Endothelial cell of umbilical vein (primary cell): ENCODE measurements at regions not wholly inside any gene's neighbourhood (a gene's known extent, or its start where the extent isn't known, plus 50 kb on each side); places are given as distances from the start of the nearest gene placed in this dataset.

Experiments used
- BruUV-seq: library from RNA; stranded (reverse); fragments of 400-500 nt; replicated peaks from 2 replicates; lab custom pipeline; 2021; lab: Mats Ljungman, UMichigan
- CTCF ChIA-PET: fragments of 300-600, 350-600 bp; sonication (Branson Sonifier 250); formaldehyde crosslinking; loops from one replicate; lab custom pipeline; 2021; ENCODE audit warnings: antibody characterized with exemption, inconsistent platforms; lab: Charles Lee
- POLR2A ChIA-PET: fragments of 300-600, 350-600 bp; sonication (Branson Sonifier 250); formaldehyde crosslinking; loops from one replicate; lab custom pipeline; 2021; ENCODE audit warnings: antibody characterized with exemption, inconsistent platforms; lab: Charles Lee
- DNase-seq: peaks from one replicate; pipeline ENCODE4 v3.0.0-alpha.2; 2011; ENCODE audit warnings: low read depth, low spot score
- FAIRE-seq: peaks from 2 replicates; lab custom pipeline; 2011; peaks lifted over from hg19 to GRCh38; lab: Jason Lieb, UNC
- H2AFZ ChIP-seq: 2 replicates; pipeline ENCODE4 v1.6.0; 2012; ENCODE audit warnings: low read depth, low read length, control low read depth, inconsistent platforms
- H3K27ac ChIP-seq: 2 replicates; pipeline ENCODE4 v1.5.1; 2011; ENCODE audit warnings: low read depth, mild to moderate bottlenecking, control low read depth, low read length, moderate library complexity; ENCODE audit not compliant: insufficient read depth
- H3K27me3 ChIP-seq, 2 experiments: 2 replicates each; pipeline versions ENCODE4 v1.6.0 to v1.6.1; 2011; ENCODE audit warnings: low read length in 2 of 2, mixed read lengths in 1 of 2; ENCODE audit not compliant: control insufficient read depth in 2 of 2, insufficient read depth in 2 of 2
- H3K36me3 ChIP-seq, 2 experiments: 2 replicates in 1 of 2; 3 replicates in 1 of 2; pipeline ENCODE4 v1.5.1; 2011; ENCODE audit warnings: low read length in 2 of 2, mild to moderate bottlenecking in 1 of 2, moderate library complexity in 1 of 2; ENCODE audit not compliant: control insufficient read depth in 2 of 2, insufficient read depth in 2 of 2; ENCODE audit errors: extremely low read depth in 1 of 2
- H3K4me1 ChIP-seq: 3 replicates; pipeline ENCODE4 v1.5.1; 2011; ENCODE audit warnings: mild to moderate bottlenecking, low read length; ENCODE audit not compliant: control insufficient read depth, insufficient read depth; ENCODE audit errors: extremely low read depth
- H3K4me2 ChIP-seq: 2 replicates; pipeline ENCODE4 v1.6.1; 2011; ENCODE audit warnings: low read length, control low read depth, mixed read lengths; ENCODE audit not compliant: insufficient read depth
- H3K4me3 ChIP-seq, 3 experiments: fragments of 200-600 bp in 1 of 3; sonication (generic), shearing (Covaris generic) in 1 of 3; replicated peaks in 1 of 3; 2 replicates each; pipeline ENCODE4 v1.5.1; 2011 to 2016; ENCODE audit warnings: control low read depth in 3 of 3, low read length in 3 of 3, mild to moderate bottlenecking in 2 of 3, inconsistent platforms in 1 of 3, low read depth in 1 of 3, moderate library complexity in 1 of 3; ENCODE audit not compliant: insufficient read depth in 1 of 3
- H3K79me2 ChIP-seq: 2 replicates; pipeline ENCODE4 v1.6.0; 2012; ENCODE audit warnings: low read length, inconsistent platforms; ENCODE audit not compliant: control insufficient read depth, insufficient read depth
- H3K9ac ChIP-seq: replicated peaks from 2 replicates; pipeline ENCODE3; 2011; ENCODE audit warnings: low read length, control low read depth; ENCODE audit not compliant: insufficient read depth; ENCODE audit errors: extremely low read depth
- H3K9me1 ChIP-seq: replicated peaks from 3 replicates; pipeline ENCODE4 v1.6.0; 2011; ENCODE audit warnings: mild to moderate bottlenecking, low read length; ENCODE audit not compliant: control insufficient read depth, insufficient read depth; ENCODE audit errors: extremely low read depth
- H3K9me3 ChIP-seq: replicated peaks from 2 replicates; pipeline ENCODE4 v1.5.1; 2012; ENCODE audit warnings: low read length, inconsistent platforms; ENCODE audit not compliant: control insufficient read depth, insufficient read depth
- H4K20me1 ChIP-seq: replicated peaks from 2 replicates; pipeline ENCODE3; 2011; ENCODE audit warnings: mild to moderate bottlenecking, low read length; ENCODE audit not compliant: control insufficient read depth, insufficient read depth; ENCODE audit errors: extremely low read depth
- CTCF ChIP-seq, 2 donors: IDR thresholded peaks; 1 replicate in 1 of 2; 2 replicates in 1 of 2; pipeline ENCODE4 v1.5.1; 2011; ENCODE audit warnings: low read length in 2 of 2, mild to moderate bottlenecking in 2 of 2, moderate library complexity in 2 of 2, control low read depth in 1 of 2, inconsistent platforms in 1 of 2, low read depth in 1 of 2; ENCODE audit not compliant: insufficient read depth in 1 of 2; ENCODE audit errors: extremely low read depth in 1 of 2
- EZH2 ChIP-seq: IDR thresholded peaks from 2 replicates; pipeline ENCODE4 v1.6.1; 2012; ENCODE audit warnings: borderline replicate concordance, low read depth, mild to moderate bottlenecking, moderate library complexity, low read length, inconsistent platforms; ENCODE audit not compliant: severe bottlenecking
- FOS ChIP-seq: IDR thresholded peaks from 2 replicates; pipeline ENCODE4 v1.6.1; 2011; ENCODE audit warnings: mild to moderate bottlenecking, low read length, moderate library complexity, borderline replicate concordance; ENCODE audit not compliant: insufficient read depth
- GATA2 ChIP-seq: IDR thresholded peaks from 2 replicates; pipeline ENCODE4 v1.7.0; 2011; ENCODE audit warnings: low read depth, mild to moderate bottlenecking, moderate library complexity, mixed read lengths, low read length; ENCODE audit not compliant: insufficient read length, insufficient read depth
- JUN ChIP-seq: IDR thresholded peaks from 2 replicates; pipeline ENCODE4 v1.6.1; 2011; ENCODE audit warnings: borderline replicate concordance, low read depth; ENCODE audit not compliant: insufficient read length, insufficient read depth
- MAX ChIP-seq: IDR thresholded peaks from 2 replicates; pipeline ENCODE4 v1.6.1; 2011; ENCODE audit not compliant: insufficient read depth, insufficient read length
- MYC ChIP-seq: IDR thresholded peaks from one replicate; pipeline ENCODE4 v1.6.1; 2011; ENCODE audit warnings: mild to moderate bottlenecking, low read depth, low read length
- POLR2A ChIP-seq: IDR thresholded peaks from 2 replicates; pipeline ENCODE4 v1.6.1; 2012; ENCODE audit warnings: low read depth, mild to moderate bottlenecking, control low read depth, low read length
- POLR2AphosphoS5 ChIP-seq: IDR thresholded peaks from 2 replicates; pipeline ENCODE4 v1.6.1; 2012; ENCODE audit warnings: low read depth, mild to moderate bottlenecking, control low read depth, low read length, moderate library complexity; ENCODE audit not compliant: insufficient read depth
- dilution Hi-C: fragments of 300-500 bp; cut with MboI; formaldehyde crosslinking; loops from one replicate; pipeline ENCODE4 v1.15.0; 2019; ENCODE audit warnings: low sequenced_read_pairs; ENCODE audit not compliant: extremely low pct_ligation_motif_present
- intact Hi-C: fragments of 100-400 bp; cut with micrococcal nuclease; formaldehyde crosslinking; loops from one replicate; pipeline ENCODE4 v1.10.0; 2022

- Histone ChIP-seq H3K9me1 (no peaks in the 10 kb centered on the region), H3K9ac (no peak overlapping the region), H3K79me2 (no peaks in the 10 kb centered on the region), H3K4me2 (no peak overlapping the region), H3K27me3 (no peaks in the 10 kb centered on the region), H4K20me1 (no peaks in the 10 kb centered on the region), H3K9me3 (no peaks in the 10 kb centered on the region), H3K36me3 (no peaks in the 10 kb centered on the region), H3K27ac (no peak overlapping the region), H3K4me1 (no peaks in the 10 kb centered on the region), H2AFZ (no peak overlapping the region), H3K4me3 (no peak overlapping the region)
- no peak for FAIRE-seq
- POLR2A ChIA-PET = no interaction called here
- CTCF ChIA-PET = interaction anchor here (0.8 kb wide), 1 partner anchor 10 kb away, joined by 3 read pairs; no protein-coding TSS in a partner anchor
- TF ChIP-seq EZH2 = no peak
- TF ChIP-seq POLR2AphosphoS5 = no peak
- no peak for TF ChIP-seq MYC
- TF ChIP-seq JUN = no peak
- TF ChIP-seq CTCF (IDR thresholded peaks at IDR 0.05; ENCODE audit: extremely low read depth in 1 of 2, insufficient read depth in 1 of 2, low read depth in 1 of 2, low read length in 2 of 2) = no peak
- TF ChIP-seq GATA2 = no peak
- no peak for TF ChIP-seq FOS
- TF ChIP-seq MAX = no peak
- no peak for TF ChIP-seq POLR2A
- no TSS peak for BruUV-seq
- intact Hi-C loops = no loop called here
- no peak for DNase-seq
- dilution Hi-C loops = no loop called here
Measured at GRCh38 chr3:135805752-135806151, 159.8 kb upstream of the PPP2R3A start.
